Neural progenitor cell (in vitro differentiated cells): ENCODE measurements at regions not wholly inside any gene's neighbourhood (a gene's known extent, or its start where the extent isn't known, plus 50 kb on each side); places are given as distances from the start of the nearest gene placed in this dataset.

Experiments used
- DNase-seq: peaks from one replicate; pipeline ENCODE4 v3.0.0-alpha.2; 2016; ENCODE audit warnings: low spot score
- H2AFZ ChIP-seq: fragments of 200-600 bp; sonication (generic); replicated peaks from 2 replicates; pipeline ENCODE4 v1.6.1; 2016; ENCODE audit warnings: antibody characterized with exemption
- H3F3A ChIP-seq: fragments of 200-600 bp; sonication (generic); 2 replicates; pipeline ENCODE4 v1.6.1; 2016; ENCODE audit warnings: antibody characterized with exemption, low read depth
- H3K27ac ChIP-seq: fragments of 200-600 bp; sonication (generic); 2 replicates; pipeline ENCODE4 v1.5.1; 2016; ENCODE audit warnings: mild to moderate bottlenecking
- H3K27me3 ChIP-seq: fragments of 200-600 bp; sonication (generic); 2 replicates; pipeline ENCODE4 v1.6.1; 2016; ENCODE audit warnings: mild to moderate bottlenecking, moderate library complexity
- H3K36me3 ChIP-seq: fragments of 200-600 bp; sonication (generic); 2 replicates; pipeline ENCODE4 v1.5.1; 2016
- H3K4me1 ChIP-seq: fragments of 200-600 bp; sonication (generic); 2 replicates; pipeline ENCODE4 v1.6.1; 2016; ENCODE audit warnings: mixed run types
- H3K4me2 ChIP-seq: fragments of 200-600 bp; sonication (generic); 2 replicates; pipeline ENCODE4 v1.6.1; 2016
- H3K4me3 ChIP-seq: fragments of 200-600 bp; sonication (generic); 2 replicates; pipeline ENCODE4 v1.5.1; 2016
- H3K79me2 ChIP-seq: fragments of 200-600 bp; sonication (generic); 2 replicates; pipeline ENCODE4 v1.6.1; 2016; ENCODE audit warnings: low read depth
- H3K9ac ChIP-seq: fragments of 200-600 bp; sonication (generic); 2 replicates; pipeline ENCODE4 v1.6.1; 2016
- H3K9me3 ChIP-seq: fragments of 200-600 bp; sonication (generic); 2 replicates; pipeline ENCODE4 v1.5.1; 2016; ENCODE audit warnings: low read depth
- H4K20me1 ChIP-seq: fragments of 200-600 bp; sonication (generic); 2 replicates; pipeline ENCODE4 v1.6.1; 2016; ENCODE audit warnings: low read depth
- H3K27ac Mint-ChIP-seq: 3 replicates; pipeline ENCODE4 v1.8.0; 2021; ENCODE audit warnings: mixed read lengths
- H3K27me3 Mint-ChIP-seq: 2 replicates; pipeline ENCODE4 v1.8.0; 2022; ENCODE audit warnings: low read depth, mild to moderate bottlenecking, inconsistent platforms, moderate library complexity, mixed read lengths; ENCODE audit not compliant: insufficient read depth
- H3K36me3 Mint-ChIP-seq: 3 replicates; pipeline ENCODE4 v1.8.0; 2021; ENCODE audit warnings: mixed read lengths
- H3K4me1 Mint-ChIP-seq: 3 replicates; pipeline ENCODE4 v1.8.0; 2021; ENCODE audit warnings: mixed read lengths
- H3K4me3 Mint-ChIP-seq: 3 replicates; pipeline ENCODE4 v1.8.0; 2021; ENCODE audit warnings: mild to moderate bottlenecking, moderate library complexity, mixed read lengths
- H3K9me3 Mint-ChIP-seq: 3 replicates; pipeline ENCODE4 v1.8.0; 2020; ENCODE audit warnings: mixed read lengths
- CTCF ChIP-seq: fragments of 200-600 bp; sonication (generic); IDR thresholded peaks from 2 replicates; pipeline ENCODE4 v1.5.1; 2017; ENCODE audit warnings: antibody characterized with exemption, mild to moderate bottlenecking
- EZH2 ChIP-seq: fragments of 200-600 bp; sonication (generic); IDR thresholded peaks from 2 replicates; pipeline ENCODE4 v1.6.1; 2017; ENCODE audit warnings: antibody characterized with exemption, mild to moderate bottlenecking, moderate library complexity
- EZH2phosphoT487 ChIP-seq: fragments of 200-600 bp; sonication (generic); IDR thresholded peaks from 2 replicates; pipeline ENCODE4 v1.6.1; 2017; ENCODE audit warnings: antibody characterized with exemption

- Histone ChIP-seq H2AFZ (no peak overlapping the region), H4K20me1 (no peaks in the 10 kb centered on the region), H3K27ac (peak overlapping the region; percentile 62), H3K79me2 (no peaks in the 10 kb centered on the region), H3K4me2 (peak overlapping the region; percentile 67), H3K36me3 (no peaks in the 10 kb centered on the region), H3K9ac (no peak overlapping the region), H3K4me1 (peaks cover 32% of the 10 kb centered on the region), H3K27me3 (no peaks in the 10 kb centered on the region), H3K4me3 (peak overlapping the region; percentile 18), H3F3A (peaks cover 23% of the 10 kb centered on the region), H3K9me3 (no peaks in the 10 kb centered on the region)
- Mint-ChIP-seq H3K36me3 (no peaks in the 10 kb centered on the region), H3K4me3 (no peak overlapping the region), H3K9me3 (no peaks in the 10 kb centered on the region), H3K4me1 (peaks cover 61% of the 10 kb centered on the region), H3K27ac (peak overlapping the region; percentile 77), H3K27me3 (peaks cover 14% of the 10 kb centered on the region)
- peak; percentile 93 for DNase-seq
- no peak for TF ChIP-seq EZH2
- TF ChIP-seq CTCF: no peak
- TF ChIP-seq EZH2phosphoT487: no peak
Observed at GRCh38 chr6:44662461-44663121, 275.1 kb downstream of the CDC5L start.

GRCh38 chr6:44663860-44664634 lies 276.5 kb downstream of the CDC5L start:
- Histone ChIP-seq H3F3A (peaks cover 27% of the 10 kb centered on the region), H4K20me1 (no peaks in the 10 kb centered on the region), H3K27me3 (no peaks in the 10 kb centered on the region), H3K9ac (no peak overlapping the region), H3K4me1 (peaks cover 40% of the 10 kb centered on the region), H3K4me3 (no peak overlapping the region), H3K36me3 (no peaks in the 10 kb centered on the region), H2AFZ (no peak overlapping the region), H3K79me2 (no peaks in the 10 kb centered on the region), H3K27ac (no peak overlapping the region), H3K9me3 (no peaks in the 10 kb centered on the region), H3K4me2 (no peak overlapping the region)
- Mint-ChIP-seq H3K36me3 (no peaks in the 10 kb centered on the region), H3K27ac (peak overlapping the region; percentile 77), H3K4me1 (peaks cover 75% of the 10 kb centered on the region), H3K4me3 (no peak overlapping the region), H3K27me3 (peaks cover 8% of the 10 kb centered on the region), H3K9me3 (peaks cover 2% of the 10 kb centered on the region)
- DNase-seq: no peak
- TF ChIP-seq EZH2: no peak
- no peak for TF ChIP-seq CTCF
- no peak for TF ChIP-seq EZH2phosphoT487

- Histone ChIP-seq H2AFZ (no peak overlapping the region), H4K20me1 (no peaks in the 10 kb centered on the region), H3K27ac (no peak overlapping the region), H3K79me2 (no peaks in the 10 kb centered on the region), H3K9ac (no peak overlapping the region), H3K4me3 (no peak overlapping the region), H3K36me3 (no peaks in the 10 kb centered on the region), H3K4me1 (peaks cover 40% of the 10 kb centered on the region), H3K27me3 (no peaks in the 10 kb centered on the region), H3K4me2 (no peak overlapping the region), H3F3A (peaks cover 27% of the 10 kb centered on the region), H3K9me3 (no peaks in the 10 kb centered on the region)
- Mint-ChIP-seq H3K27me3 (peaks cover 11% of the 10 kb centered on the region), H3K4me3 (no peak overlapping the region), H3K4me1 (peaks cover 75% of the 10 kb centered on the region), H3K27ac (no peak overlapping the region), H3K9me3 (peaks cover 5% of the 10 kb centered on the region), H3K36me3 (no peaks in the 10 kb centered on the region)
- TF ChIP-seq EZH2: no peak
- no peak for TF ChIP-seq CTCF
- TF ChIP-seq EZH2phosphoT487: no peak
- DNase-seq: no peak
Observed at GRCh38 chr6:44664716-44665115, 277.2 kb downstream of the CDC5L start.
